ENCODE measurements at regions not wholly inside any gene's neighbourhood (a gene's known extent, or its start where the extent isn't known, plus 50 kb on each side); places are given as distances from the start of the nearest gene placed in this dataset.

- Histone ChIP-seq H2BK20ac (ENCODE audit: low read depth, low read length) (0 out of 2 replicates have a peak overlapping the region, but pooled peaks have one; percentile 29), H3K4ac (ENCODE audit: low read depth, low read length) (no peak overlapping the region), H4K8ac (ENCODE audit: low read depth in 2 of 2, low read length in 2 of 2) (no peak overlapping the region), H2BK5ac (ENCODE audit: low read depth, low read length, poor library complexity, severe bottlenecking) (no peak overlapping the region), H3K79me1 (ENCODE audit: low read depth in 1 of 2, low read length in 2 of 2) (no peaks in the 10 kb centered on the region), H4K91ac (ENCODE audit: insufficient read depth, low read depth, low read length) (no peak overlapping the region), H3K4me1 (ENCODE audit: control insufficient read depth, insufficient read depth, low read length) (no peaks in the 10 kb centered on the region), H2BK15ac (ENCODE audit: low read depth, low read length) (no peak overlapping the region), H3K9me1 (ENCODE audit: insufficient read depth, low read length) (no peaks in the 10 kb centered on the region), H3K27ac (ENCODE audit: insufficient read depth, low read length) (no peak overlapping the region), H3K56ac (ENCODE audit: extremely low read depth, insufficient read depth, low read length) (no peak overlapping the region), H2BK120ac (ENCODE audit: low read depth, low read length) (no peak overlapping the region), H4K5ac (ENCODE audit: low read depth, low read length) (peak overlapping the region; percentile 30; the same call in 1 of the 2 replicates), H3K4me3 (ENCODE audit: insufficient read depth, low read depth, low read length) (no peak overlapping the region), H2AK9ac (replicated peaks; ENCODE audit: low read depth, low read length, poor library complexity) (no peak overlapping the region), H2AK5ac (ENCODE audit: low read depth, low read length) (no peak overlapping the region), H3K27me3 (ENCODE audit: control insufficient read depth, insufficient read depth, low read length) (no peaks in the 10 kb centered on the region), H3K4me2 (ENCODE audit: low read depth, low read length) (no peak overlapping the region), H3K14ac (replicated peaks; ENCODE audit: low read depth, low read length) (no peak overlapping the region), H3K36me3 (ENCODE audit: control insufficient read depth, insufficient read depth, low read length) (no peaks in the 10 kb centered on the region), H3K18ac (ENCODE audit: low read depth, low read length) (peak overlapping the region; percentile 43; the same call in 1 of the 2 replicates), H4K20me1 (ENCODE audit: insufficient read depth, low read length) (no peaks in the 10 kb centered on the region), H3K9me3 (ENCODE audit: control insufficient read depth, insufficient read depth, low read length) (no peaks in the 10 kb centered on the region), H2AFZ (replicated peaks; ENCODE audit: low read length, poor library complexity) (no peak overlapping the region), H3K23ac (ENCODE audit: low read depth, low read length) (no peak overlapping the region), H3K9ac (ENCODE audit: low read depth, low read length) (no peak overlapping the region)
- in situ Hi-C loops (cut with MboI; ENCODE audit: low sequenced_read_pairs) = loop anchor here (25.0 kb wide), 1 partner anchor 1186 kb away; no protein-coding TSS in a partner anchor
- ATAC-seq (ENCODE audit: low read depth) (no peak), DNase-seq (no peak)
- ChIA-PET POLR2A (ENCODE audit: unreplicated experiment) (no interaction called here), CTCF (interaction anchor here (0.6 kb wide), 1 partner anchor 19 kb away, joined by 3 read pairs; no protein-coding TSS in a partner anchor)
- dilution Hi-C loops (cut with HindIII; ENCODE audit: low sequenced_read_pairs, unreplicated experiment) = no loop called here
- no TSS peak for BruUV-seq (replicated peaks)
- no CpG with 5 or more reads among the region's 1 CpG for WGBS, 2 experiments (ENCODE audit: extremely low coverage in 2 of 2, insufficient read length in 1 of 2)
- intact Hi-C loops (cut with micrococcal nuclease) = loop anchor here (2.0 to 10.0 kb wide), 2 partner anchors 173 to 439 kb away; no protein-coding TSS in a partner anchor
- TF ChIP-seq NFE2L2 (IDR thresholded peaks at IDR 0.05; ENCODE audit: low read depth, low read length) (no peak), POLR2A (IDR thresholded peaks at IDR 0.05; ENCODE audit: low read depth, low read length) (no peak), MXI1 (IDR thresholded peaks at IDR 0.05; ENCODE audit: borderline replicate concordance, low read depth, low read length) (no peak), USF2 (IDR thresholded peaks at IDR 0.05; ENCODE audit: low read depth, low read length) (no peak), BHLHE40 (IDR thresholded peaks at IDR 0.05; ENCODE audit: low read depth, low read length) (no peak), CHD1 (IDR thresholded peaks at IDR 0.05; ENCODE audit: low read depth, low read length) (no peak), CTCF (conservative IDR thresholded peaks at IDR 0.05; ENCODE audit: low read depth, low read length) (no peak), MAZ (IDR thresholded peaks at IDR 0.05; ENCODE audit: borderline replicate concordance, low read depth, low read length) (no peak), RFX5 (IDR thresholded peaks at IDR 0.05; ENCODE audit: low read depth, low read length) (no peak), MAFK (IDR thresholded peaks at IDR 0.05; ENCODE audit: low read depth, low read length) (no peak), RAD21 (IDR thresholded peaks at IDR 0.05; ENCODE audit: low read length) (no peak), RCOR1 (IDR thresholded peaks at IDR 0.05; ENCODE audit: insufficient replicate concordance, low read length) (no peak)
Observed at GRCh38 chr4:177547985-177548384, 105.7 kb upstream of the AGA start.

Measured in IMR-90 (cell line).